Thyroid gland (tissue), 4 donors: ENCODE measurements at regions not wholly inside any gene's neighbourhood (a gene's known extent, or its start where the extent isn't known, plus 50 kb on each side); places are given as distances from the start of the nearest gene placed in this dataset.

Source experiments
- POLR2A ChIP-seq, 2 donors: fragments of 450-650 bp; IDR thresholded peaks; one replicate each; pipeline ENCODE4 v1.6.1; 2017; ENCODE audit warnings: antibody characterized with exemption in 2 of 2, mild to moderate bottlenecking in 2 of 2, moderate library complexity in 1 of 2
- TF ChIP-seq, protein P1 (sequence below), 6 experiments: fragments of 200-600 bp in 3 of 6; fragments of 450-650 bp in 3 of 6; sonication (generic) in 3 of 6; IDR thresholded peaks; one replicate each; pipeline ENCODE4 v1.5.1; 2016 to 2019; ENCODE audit warnings: antibody characterized with exemption in 6 of 6, mild to moderate bottlenecking in 2 of 6, inconsistent platforms in 1 of 6, moderate library complexity in 1 of 6

DNA sequence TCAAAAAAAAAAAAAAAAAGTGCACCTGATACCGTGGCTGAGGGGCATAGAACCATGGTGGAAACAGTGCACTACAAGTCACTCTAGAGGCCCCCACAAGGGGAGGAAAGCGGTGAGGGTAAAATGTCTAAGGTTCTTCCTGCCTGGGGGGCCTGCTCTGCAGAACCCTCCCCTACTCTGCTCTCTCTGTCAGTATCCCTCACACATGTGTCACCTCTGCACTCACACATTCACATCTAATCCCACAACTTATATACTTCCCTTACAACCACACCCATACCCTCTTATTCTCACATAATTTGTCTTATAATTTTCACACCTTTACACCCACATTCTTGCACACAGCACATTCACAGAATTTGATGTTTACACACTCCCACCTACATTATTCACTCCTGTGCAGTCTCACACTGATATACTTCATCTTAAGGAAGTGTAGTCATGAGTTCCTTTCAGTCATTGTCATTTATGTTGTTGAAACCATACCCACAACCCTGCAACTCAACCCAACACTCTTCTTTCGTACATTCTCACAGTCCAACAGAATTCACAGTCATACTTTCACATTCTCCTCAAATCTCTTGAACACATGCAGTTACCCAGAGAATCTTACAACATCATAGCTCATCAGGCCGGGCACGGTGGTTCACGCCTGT lies 68.0 kb upstream of the PAX2 start:
- no peak for TF ChIP-seq POLR2A (IDR thresholded peaks at IDR 0.05)
- TF ChIP-seq, protein P1, sequence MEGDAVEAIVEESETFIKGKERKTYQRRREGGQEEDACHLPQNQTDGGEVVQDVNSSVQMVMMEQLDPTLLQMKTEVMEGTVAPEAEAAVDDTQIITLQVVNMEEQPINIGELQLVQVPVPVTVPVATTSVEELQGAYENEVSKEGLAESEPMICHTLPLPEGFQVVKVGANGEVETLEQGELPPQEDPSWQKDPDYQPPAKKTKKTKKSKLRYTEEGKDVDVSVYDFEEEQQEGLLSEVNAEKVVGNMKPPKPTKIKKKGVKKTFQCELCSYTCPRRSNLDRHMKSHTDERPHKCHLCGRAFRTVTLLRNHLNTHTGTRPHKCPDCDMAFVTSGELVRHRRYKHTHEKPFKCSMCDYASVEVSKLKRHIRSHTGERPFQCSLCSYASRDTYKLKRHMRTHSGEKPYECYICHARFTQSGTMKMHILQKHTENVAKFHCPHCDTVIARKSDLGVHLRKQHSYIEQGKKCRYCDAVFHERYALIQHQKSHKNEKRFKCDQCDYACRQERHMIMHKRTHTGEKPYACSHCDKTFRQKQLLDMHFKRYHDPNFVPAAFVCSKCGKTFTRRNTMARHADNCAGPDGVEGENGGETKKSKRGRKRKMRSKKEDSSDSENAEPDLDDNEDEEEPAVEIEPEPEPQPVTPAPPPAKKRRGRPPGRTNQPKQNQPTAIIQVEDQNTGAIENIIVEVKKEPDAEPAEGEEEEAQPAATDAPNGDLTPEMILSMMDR (IDR thresholded peaks at IDR 0.05) = no peak
